ENCODE measurements at regions not wholly inside any gene's neighbourhood (a gene's known extent, or its start where the extent isn't known, plus 50 kb on each side); places are given as distances from the start of the nearest gene placed in this dataset.

DNA sequence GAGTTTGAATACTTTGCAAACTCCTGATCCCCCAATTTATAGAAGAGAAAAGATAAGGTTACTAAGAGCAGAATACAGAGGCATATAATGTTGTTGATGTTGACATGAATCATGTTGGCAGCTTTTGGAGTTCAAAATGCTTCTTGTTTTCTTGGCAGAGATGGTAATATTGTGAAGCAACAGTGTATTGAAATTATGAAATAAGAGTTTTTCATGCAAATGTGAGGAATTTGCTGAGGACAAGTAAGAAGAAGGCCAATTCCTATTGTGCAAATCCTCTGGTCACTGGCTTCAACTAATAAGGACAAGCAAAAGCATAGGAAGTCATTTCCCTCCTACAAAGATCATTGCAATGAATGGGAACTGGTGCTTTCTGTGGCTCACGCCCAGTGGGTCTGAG is 126.9 kb upstream of the CHL1 start:
- no peaks in the 10 kb centered on the region for H3K9me3 Mint-ChIP-seq (ENCODE audit: insufficient read depth)
- TF ChIP-seq, protein P1, sequence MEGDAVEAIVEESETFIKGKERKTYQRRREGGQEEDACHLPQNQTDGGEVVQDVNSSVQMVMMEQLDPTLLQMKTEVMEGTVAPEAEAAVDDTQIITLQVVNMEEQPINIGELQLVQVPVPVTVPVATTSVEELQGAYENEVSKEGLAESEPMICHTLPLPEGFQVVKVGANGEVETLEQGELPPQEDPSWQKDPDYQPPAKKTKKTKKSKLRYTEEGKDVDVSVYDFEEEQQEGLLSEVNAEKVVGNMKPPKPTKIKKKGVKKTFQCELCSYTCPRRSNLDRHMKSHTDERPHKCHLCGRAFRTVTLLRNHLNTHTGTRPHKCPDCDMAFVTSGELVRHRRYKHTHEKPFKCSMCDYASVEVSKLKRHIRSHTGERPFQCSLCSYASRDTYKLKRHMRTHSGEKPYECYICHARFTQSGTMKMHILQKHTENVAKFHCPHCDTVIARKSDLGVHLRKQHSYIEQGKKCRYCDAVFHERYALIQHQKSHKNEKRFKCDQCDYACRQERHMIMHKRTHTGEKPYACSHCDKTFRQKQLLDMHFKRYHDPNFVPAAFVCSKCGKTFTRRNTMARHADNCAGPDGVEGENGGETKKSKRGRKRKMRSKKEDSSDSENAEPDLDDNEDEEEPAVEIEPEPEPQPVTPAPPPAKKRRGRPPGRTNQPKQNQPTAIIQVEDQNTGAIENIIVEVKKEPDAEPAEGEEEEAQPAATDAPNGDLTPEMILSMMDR (IDR thresholded peaks at IDR 0.05): no peak
- TF ChIP-seq EZH2 (IDR thresholded peaks at IDR 0.05; ENCODE audit: borderline replicate concordance, insufficient read depth, low read depth, low read length, poor library complexity, severe bottlenecking): no peak
- no peak overlapping the region for H3K27ac Mint-ChIP-seq
- H3K27me3 ChIP-seq (replicated peaks in 1 of 4; ENCODE audit: control extremely low read depth in 1 of 4, control insufficient read depth in 3 of 4, insufficient read depth in 4 of 4, low read length in 3 of 4): no peaks in the 10 kb centered on the region
- no peaks in the 10 kb centered on the region for H3K4me1 ChIP-seq (ENCODE audit: control insufficient read depth in 2 of 2, insufficient read depth in 2 of 2, low read length in 2 of 2)
- H3K79me2 ChIP-seq (ENCODE audit: control insufficient read depth, insufficient read depth, low read length): no peaks in the 10 kb centered on the region
- no peak overlapping the region for H3K9ac ChIP-seq (ENCODE audit: low read length)
- POLR2A ChIA-PET: no interaction called here
- H3K4me3 Mint-ChIP-seq: no peak overlapping the region
- intact Hi-C loops (cut with micrococcal nuclease): no loop called here
- no peak overlapping the region for H3K4me3 ChIP-seq (ENCODE audit: control extremely low read depth in 1 of 5, extremely low read depth in 1 of 5, insufficient read depth in 1 of 5, low read depth in 2 of 5, low read length in 4 of 5)
- no peak overlapping the region for H3K4me2 ChIP-seq (replicated peaks; ENCODE audit: low read depth, low read length, poor library complexity, severe bottlenecking)
- DNase-seq: no peak
- no peaks in the 10 kb centered on the region for H3K36me3 ChIP-seq (replicated peaks in 1 of 2; ENCODE audit: control extremely low read depth in 1 of 2, control insufficient read depth in 1 of 2, extremely low read depth in 1 of 2, insufficient read depth in 2 of 2, low read length in 1 of 2)
- H3K27ac ChIP-seq (ENCODE audit: low read length in 2 of 2): no peak overlapping the region
- no peak for ATAC-seq (ENCODE audit: low read depth)
- WGBS (ENCODE audit: insufficient coverage): no CpG with 5 or more reads among the region's 1 CpG
- H3K4me1 Mint-ChIP-seq: no peaks in the 10 kb centered on the region
- CTCF ChIA-PET: interaction anchor here (1.0 to 1.2 kb wide), 2 partner anchors 284 to 289 kb away, joined by 3 to 4 read pairs; no protein-coding TSS in a partner anchor
- peaks cover 9% of the 10 kb centered on the region for H3K27me3 Mint-ChIP-seq
- no peaks in the 10 kb centered on the region for H3K9me3 ChIP-seq (ENCODE audit: control extremely low read depth in 1 of 3, control insufficient read depth in 2 of 3, insufficient read depth in 1 of 3, low read length in 2 of 3)
- no peak overlapping the region for H2AFZ ChIP-seq (ENCODE audit: insufficient read depth, low read depth, low read length, poor library complexity, severe bottlenecking)
- H4K20me1 ChIP-seq (ENCODE audit: control insufficient read depth, insufficient read depth, low read length, poor library complexity, severe bottlenecking): no peaks in the 10 kb centered on the region

DNA sequence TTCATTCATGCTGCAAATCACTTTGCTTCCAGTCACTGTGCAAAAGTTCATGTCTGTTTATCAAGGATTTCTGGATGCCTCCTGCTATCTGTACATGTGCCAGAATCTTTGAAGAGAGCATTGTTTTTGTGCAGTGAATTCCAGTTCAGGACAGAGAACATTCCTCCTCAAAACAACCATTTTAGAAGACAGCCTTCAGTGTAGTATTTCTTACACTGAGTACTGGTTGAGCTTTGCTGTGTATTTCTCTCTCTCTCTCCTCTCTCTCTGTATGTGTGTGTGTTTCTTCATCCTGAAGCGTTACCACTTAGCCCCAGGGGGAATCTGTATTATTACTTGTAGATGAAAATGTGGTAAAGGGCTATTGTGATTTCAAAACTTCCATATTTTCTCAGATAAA is 123.8 kb upstream of the CHL1 start:
- no peak overlapping the region for H3K4me2 ChIP-seq (replicated peaks; ENCODE audit: low read depth, low read length, poor library complexity, severe bottlenecking)
- DNase-seq: no peak
- H3K9ac ChIP-seq (ENCODE audit: low read length): no peak overlapping the region
- no peak overlapping the region for H2AFZ ChIP-seq (ENCODE audit: insufficient read depth, low read depth, low read length, poor library complexity, severe bottlenecking)
- no CpG with 5 or more reads among the region's 1 CpG for WGBS (ENCODE audit: insufficient coverage)
- no peaks in the 10 kb centered on the region for H3K27me3 Mint-ChIP-seq
- no peak for ATAC-seq (ENCODE audit: low read depth)
- H3K79me2 ChIP-seq (ENCODE audit: control insufficient read depth, insufficient read depth, low read length): no peaks in the 10 kb centered on the region
- H4K20me1 ChIP-seq (ENCODE audit: control insufficient read depth, insufficient read depth, low read length, poor library complexity, severe bottlenecking): no peaks in the 10 kb centered on the region
- H3K4me1 ChIP-seq (ENCODE audit: control insufficient read depth in 2 of 2, insufficient read depth in 2 of 2, low read length in 2 of 2): no peaks in the 10 kb centered on the region
- no peak overlapping the region for H3K27ac ChIP-seq (ENCODE audit: low read length in 2 of 2)
- no peaks in the 10 kb centered on the region for H3K27me3 ChIP-seq (replicated peaks in 1 of 4; ENCODE audit: control extremely low read depth in 1 of 4, control insufficient read depth in 3 of 4, insufficient read depth in 4 of 4, low read length in 3 of 4)
- no peak for TF ChIP-seq EZH2 (IDR thresholded peaks at IDR 0.05; ENCODE audit: borderline replicate concordance, insufficient read depth, low read depth, low read length, poor library complexity, severe bottlenecking)
- TF ChIP-seq, protein P1 (IDR thresholded peaks at IDR 0.05): no peak
- intact Hi-C loops (cut with micrococcal nuclease): no loop called here
- H3K4me3 ChIP-seq (ENCODE audit: control extremely low read depth in 1 of 5, extremely low read depth in 1 of 5, insufficient read depth in 1 of 5, low read depth in 2 of 5, low read length in 4 of 5): no peak overlapping the region
- H3K4me3 Mint-ChIP-seq: no peak overlapping the region
- H3K27ac Mint-ChIP-seq: no peak overlapping the region
- ChIA-PET POLR2A (no interaction called here), CTCF (interaction anchor here (1.3 kb wide), 1 partner anchor 281 kb away, joined by 4 read pairs; no protein-coding TSS in a partner anchor)
- no peaks in the 10 kb centered on the region for H3K4me1 Mint-ChIP-seq
- no peaks in the 10 kb centered on the region for H3K9me3 ChIP-seq (ENCODE audit: control extremely low read depth in 1 of 3, control insufficient read depth in 2 of 3, insufficient read depth in 1 of 3, low read length in 2 of 3)
- H3K9me3 Mint-ChIP-seq (ENCODE audit: insufficient read depth): no peaks in the 10 kb centered on the region
- H3K36me3 ChIP-seq (replicated peaks in 1 of 2; ENCODE audit: control extremely low read depth in 1 of 2, control insufficient read depth in 1 of 2, extremely low read depth in 1 of 2, insufficient read depth in 2 of 2, low read length in 1 of 2): no peaks in the 10 kb centered on the region

All from B cell (primary cell).